NT2/D1 (cell line): ENCODE measurements at regions not wholly inside any gene's neighbourhood (a gene's known extent, or its start where the extent isn't known, plus 50 kb on each side); places are given as distances from the start of the nearest gene placed in this dataset.

ENCODE experiments used
- SUZ12 ChIP-seq: IDR thresholded peaks from 2 replicates; pipeline ENCODE4 v1.6.1; 2011; ENCODE audit not compliant: insufficient read length, insufficient read depth; ENCODE audit errors: extremely low read depth
- ZNF274 ChIP-seq: IDR thresholded peaks from 2 replicates; pipeline ENCODE4 v1.6.1; 2011; ENCODE audit warnings: mild to moderate bottlenecking, low read depth, low read length

- TF ChIP-seq ZNF274 (no peak), SUZ12 (no peak)
These were observed 778.1 kb upstream of the SLIT2 start for GRCh38 chr4:19473569-19473968.
